ENCODE measurements at regions not wholly inside any gene's neighbourhood (a gene's known extent, or its start where the extent isn't known, plus 50 kb on each side); places are given as distances from the start of the nearest gene placed in this dataset.

DNA sequence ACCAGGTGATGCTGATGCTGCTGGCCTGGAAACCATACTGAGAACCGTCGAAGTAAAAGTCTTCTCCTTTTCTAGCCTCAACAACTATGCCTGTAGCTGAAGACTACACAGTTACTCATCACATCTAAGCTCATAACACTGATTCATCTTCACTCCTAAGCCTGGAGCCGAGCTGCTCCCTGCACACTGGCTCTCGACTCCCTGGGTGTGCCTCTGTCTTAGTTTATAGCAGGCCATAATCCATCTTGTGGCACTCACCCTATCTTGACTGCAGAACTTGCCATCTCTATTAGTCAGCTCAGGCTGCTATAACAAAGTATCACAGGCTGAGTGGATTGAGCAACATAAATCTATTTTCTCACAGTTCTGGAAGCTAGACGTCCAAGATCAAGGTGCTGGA lies 191.0 kb downstream of the UNC5CL start:
- no peak for DNase-seq (ENCODE audit: low read depth, low spot score)

GRCh38 chr6:40845553-40845952 lies 193.5 kb downstream of the UNC5CL start:
- peak; percentile 3 for DNase-seq (ENCODE audit: low read depth, low spot score)

- no peak for DNase-seq (ENCODE audit: low read depth, low spot score)
Observed at GRCh38 chr6:40844246-40844645, 194.8 kb downstream of the UNC5CL start.

DNA sequence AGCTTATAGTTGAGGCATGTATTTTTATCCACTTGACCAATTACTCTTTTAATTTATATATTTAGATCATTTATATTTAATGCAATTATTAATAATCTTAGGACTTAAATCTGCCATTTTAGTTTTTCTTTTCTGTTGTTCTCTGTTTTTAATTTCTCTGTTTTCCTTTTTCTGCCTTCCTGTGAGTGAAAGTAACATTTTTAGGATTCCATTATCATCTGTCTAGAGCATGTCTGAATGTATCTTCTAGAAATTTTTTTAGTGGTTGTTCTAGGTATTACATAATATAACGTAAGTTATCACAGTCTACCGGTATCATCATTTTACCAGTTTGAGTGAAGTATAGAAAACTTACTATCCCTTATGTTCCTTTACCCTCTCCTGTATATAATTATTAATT lies 197.3 kb downstream of the UNC5CL start:
- no peak for DNase-seq (ENCODE audit: low read depth, low spot score)

DNA sequence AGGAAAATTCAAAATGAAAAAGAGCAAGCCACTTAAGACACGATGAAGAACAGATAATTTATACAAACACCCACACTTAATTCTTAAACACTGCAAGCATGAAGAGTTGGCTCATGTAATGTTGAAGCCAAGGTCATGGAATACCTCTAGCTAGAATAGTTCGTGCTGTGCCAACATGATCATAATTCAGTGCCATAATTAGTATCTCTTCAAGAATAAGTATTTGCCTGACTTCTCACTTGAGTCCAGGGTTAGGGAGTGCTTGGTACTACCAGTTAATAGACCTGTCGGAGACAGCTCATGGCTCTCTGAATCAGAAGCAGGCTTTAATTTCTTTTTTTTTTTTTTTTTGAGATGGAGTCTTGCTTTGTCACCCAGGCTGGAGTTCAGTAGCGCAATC lies 206.3 kb downstream of the UNC5CL start:
- DNase-seq (ENCODE audit: low read depth, low spot score): no peak

GRCh38 chr6:40831381-40831780 lies 207.6 kb downstream of the UNC5CL start:
- DNase-seq (ENCODE audit: low read depth, low spot score): no peak

GRCh38 chr6:40825102-40825501 lies 213.9 kb downstream of the UNC5CL start:
- DNase-seq (ENCODE audit: low read depth, low spot score): no peak

DNA sequence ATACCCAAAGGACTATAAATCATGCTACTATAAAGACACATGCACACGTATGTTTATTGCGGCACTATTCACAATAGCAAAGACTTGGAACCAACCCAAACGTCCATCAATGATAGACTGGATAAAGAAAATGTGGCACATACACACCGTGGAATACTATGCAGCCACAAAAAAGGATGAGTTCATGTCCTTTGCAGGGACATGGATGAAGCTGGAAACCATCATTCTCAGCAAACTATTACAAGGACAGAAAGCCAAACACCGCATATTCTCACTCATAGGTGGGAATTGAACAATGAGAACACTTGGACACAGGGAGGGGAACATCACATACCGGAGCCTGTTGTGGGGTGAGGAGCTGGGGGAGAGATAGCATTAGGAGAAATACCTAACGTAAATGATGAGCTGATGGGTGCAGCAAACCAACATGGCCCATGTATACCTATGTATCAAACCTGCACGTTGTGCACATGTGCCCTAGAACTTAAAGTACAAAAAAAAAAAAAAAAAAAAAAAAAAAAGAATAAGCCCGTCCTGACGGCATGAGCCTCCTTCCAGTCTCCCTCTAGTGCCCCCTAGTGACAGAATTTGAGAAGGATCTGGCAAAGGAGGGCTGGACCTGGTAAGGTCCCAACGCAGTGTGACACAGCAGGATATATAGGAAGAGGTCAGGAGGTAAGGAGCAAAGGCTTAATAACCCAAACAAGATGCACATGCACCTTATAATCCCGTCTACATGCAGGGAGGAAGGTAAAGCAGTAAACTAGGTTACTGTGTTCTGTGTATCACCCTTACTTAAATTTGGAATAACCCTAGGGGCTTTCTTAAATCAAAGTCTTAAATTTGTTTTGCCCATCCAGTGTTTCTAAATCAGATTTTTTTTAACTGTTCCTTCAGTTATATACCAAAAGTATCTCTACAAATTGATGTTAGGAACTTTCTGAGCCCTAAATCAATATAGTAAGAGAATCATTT lies 214.8 kb downstream of the UNC5CL start:
- peak; percentile 21 for DNase-seq (ENCODE audit: low read depth, low spot score)

GRCh38 chr6:40822619-40823018 lies 216.4 kb downstream of the UNC5CL start:
- DNase-seq (ENCODE audit: low read depth, low spot score): no peak

- no peak for DNase-seq (ENCODE audit: low read depth, low spot score)
Observed at GRCh38 chr6:40819182-40819834, 219.7 kb downstream of the UNC5CL start.

DNA sequence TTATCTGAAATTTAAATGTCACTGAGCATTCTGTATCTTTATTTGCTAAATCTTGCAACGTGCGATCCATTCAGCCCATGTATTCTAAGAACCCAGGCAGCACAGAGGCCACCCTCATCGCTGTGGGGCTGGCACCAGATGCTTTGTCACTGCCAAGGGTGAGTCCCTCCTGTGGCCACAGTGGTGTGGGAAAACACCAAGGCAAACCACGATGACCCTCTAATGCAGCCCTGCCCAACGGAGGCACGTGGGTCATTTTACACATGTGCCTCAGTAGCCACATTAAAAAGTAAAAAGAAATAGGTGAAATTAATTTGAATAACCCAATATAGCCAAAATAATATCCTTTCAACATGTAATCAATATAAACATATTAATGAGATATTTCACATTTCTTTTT lies 221.7 kb downstream of the UNC5CL start:
- no peak for DNase-seq (ENCODE audit: low read depth, low spot score)

DNA sequence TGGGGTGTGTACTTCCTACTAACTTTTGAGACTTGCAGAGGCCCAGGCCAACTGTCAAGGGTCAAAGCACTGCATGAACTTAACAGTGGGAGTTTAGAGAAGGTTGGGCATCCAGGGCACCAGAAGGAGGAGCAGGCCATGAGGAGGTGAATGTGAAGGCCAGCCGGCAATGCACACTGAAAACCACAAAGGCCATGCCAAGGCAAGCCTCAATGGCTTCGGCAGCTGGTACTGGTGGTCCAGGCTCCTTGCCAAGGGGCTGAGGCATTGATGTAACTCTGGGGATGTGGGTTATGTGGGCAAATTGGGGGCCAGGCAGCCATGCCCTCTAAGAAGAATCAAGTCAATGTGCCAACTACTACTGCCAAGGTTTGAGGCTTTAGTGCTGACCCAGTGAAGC lies 222.4 kb downstream of the UNC5CL start:
- DNase-seq (ENCODE audit: low read depth, low spot score): no peak

- DNase-seq (ENCODE audit: low read depth, low spot score): no peak
Observed at GRCh38 chr6:40815731-40816130, 223.3 kb downstream of the UNC5CL start.

- DNase-seq (ENCODE audit: low read depth, low spot score): no peak
Observed at GRCh38 chr6:40810171-40810570, 223.0 kb upstream of the LRFN2 start.

DNA sequence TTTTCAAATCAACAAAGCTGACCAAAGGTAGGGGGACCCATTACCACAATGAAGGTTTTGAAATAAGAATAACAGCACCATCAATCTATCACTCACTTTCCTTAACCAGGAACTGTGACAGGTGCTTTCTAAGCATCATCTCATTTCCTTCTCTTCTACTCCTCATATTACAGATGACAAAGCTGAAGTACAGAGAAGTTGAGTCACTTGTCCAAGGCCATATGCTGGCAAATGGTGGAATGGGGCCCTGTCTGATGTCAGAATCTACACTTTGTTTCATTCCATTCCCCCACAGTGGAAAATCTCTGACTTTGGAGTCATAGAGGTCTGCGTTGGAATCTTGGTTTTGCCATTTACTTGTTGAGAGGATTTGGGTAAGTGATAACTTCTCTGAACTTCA lies 222.5 kb upstream of the LRFN2 start:
- DNase-seq (ENCODE audit: low read depth, low spot score): no peak

GRCh38 chr6:40807484-40807883 lies 220.3 kb upstream of the LRFN2 start:
- no peak for DNase-seq (ENCODE audit: low read depth, low spot score)

DNA sequence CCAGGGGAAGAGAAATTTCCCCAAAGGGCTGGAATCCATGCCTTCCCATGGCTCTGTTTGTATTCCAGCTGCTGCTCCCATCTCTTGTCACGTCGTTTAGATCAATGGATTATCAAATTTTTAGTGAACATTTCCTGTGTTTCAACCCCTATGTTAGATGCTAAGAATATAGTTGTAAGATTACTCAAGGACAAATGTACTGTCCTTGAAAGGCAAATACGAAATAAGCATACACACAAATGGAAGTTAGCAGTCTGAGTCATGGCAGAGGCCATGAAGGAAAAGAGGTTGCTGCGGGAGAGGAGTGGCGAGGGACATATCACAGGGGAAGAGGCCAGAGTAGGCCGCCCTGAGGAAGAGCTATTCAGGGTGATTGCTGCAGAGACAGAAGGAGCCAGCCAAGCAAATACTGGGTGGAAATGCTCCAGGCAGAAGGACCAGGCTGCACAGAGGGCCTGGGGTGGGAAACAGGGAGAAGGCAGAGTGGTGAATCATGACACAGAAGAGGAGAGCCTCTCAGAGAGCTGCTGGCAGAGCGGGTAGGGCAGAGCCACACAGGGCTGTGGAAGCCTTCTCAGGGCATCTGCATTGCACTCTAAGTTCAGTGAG lies 219.2 kb upstream of the LRFN2 start:
- no peak for DNase-seq (ENCODE audit: low read depth, low spot score)

DNA sequence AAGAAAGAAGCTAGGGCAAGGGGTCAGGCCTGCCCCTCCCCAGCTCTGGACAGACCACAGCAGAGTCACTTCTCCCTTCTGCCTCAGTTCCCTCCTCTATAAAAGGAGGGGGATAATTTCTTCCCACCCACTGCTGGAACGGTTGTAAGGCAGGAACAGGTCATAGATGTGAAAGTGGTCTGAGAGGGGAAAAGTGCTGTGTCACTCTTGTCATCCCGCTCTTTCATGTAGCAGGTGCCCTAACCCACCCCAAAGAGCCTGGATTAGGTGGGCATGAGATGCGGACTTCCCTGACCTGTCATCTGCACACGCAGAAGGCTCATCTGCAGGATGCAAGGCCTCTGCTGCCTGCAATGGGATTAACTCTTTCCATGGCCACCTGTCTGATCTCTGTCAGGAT lies 218.2 kb upstream of the LRFN2 start:
- no peak for DNase-seq (ENCODE audit: low read depth, low spot score)

DNA sequence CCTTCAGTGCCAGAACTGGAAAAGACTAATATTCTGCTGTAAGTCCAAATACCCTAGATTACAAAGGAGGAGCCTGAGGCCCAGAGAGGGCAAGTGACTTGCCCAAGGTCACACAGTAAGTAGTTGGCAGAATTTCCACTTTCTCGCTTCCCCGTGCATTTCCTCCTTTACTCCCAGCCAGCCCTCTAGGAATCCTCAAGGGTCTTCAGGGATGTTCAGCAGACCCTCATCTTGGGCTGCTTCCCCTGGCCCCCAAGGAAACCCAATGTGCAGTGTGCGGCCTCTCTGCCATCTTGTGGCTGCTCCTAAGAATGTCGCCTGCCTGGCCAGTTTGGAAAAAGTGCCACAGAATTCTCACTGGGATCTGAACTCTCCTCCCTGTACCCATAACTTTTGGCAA lies 217.7 kb upstream of the LRFN2 start:
- no peak for DNase-seq (ENCODE audit: low read depth, low spot score)

GRCh38 chr6:40803897-40804702 lies 216.9 kb upstream of the LRFN2 start:
- no peak for DNase-seq (ENCODE audit: low read depth, low spot score)

DNA sequence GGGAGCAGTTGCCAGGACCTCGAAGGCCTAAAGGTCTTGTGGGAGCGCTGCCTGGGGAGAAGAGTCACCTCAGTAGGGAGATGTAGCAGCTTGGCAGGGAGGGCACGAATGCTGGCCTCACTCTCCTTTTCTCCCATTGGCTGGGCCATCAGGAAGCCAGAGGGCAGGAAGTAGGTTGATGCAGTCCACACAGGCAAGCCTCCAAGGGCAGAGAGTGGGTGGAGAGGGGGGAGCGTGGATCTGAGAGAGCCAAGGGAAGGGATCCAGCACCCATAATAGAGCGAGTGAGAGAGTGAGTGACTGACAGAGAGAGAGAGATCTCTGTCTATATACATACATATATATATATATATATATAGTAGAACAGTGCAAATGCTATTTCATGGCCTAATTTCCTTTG lies 215.3 kb upstream of the LRFN2 start:
- no peak for DNase-seq (ENCODE audit: low read depth, low spot score)

Measured in smooth muscle cell of the brain vasculature (primary cell).